ENCODE measurements at regions not wholly inside any gene's neighbourhood (a gene's known extent, or its start where the extent isn't known, plus 50 kb on each side); places are given as distances from the start of the nearest gene placed in this dataset.

- Histone ChIP-seq H4K20me1 (no peaks in the 10 kb centered on the region), H3K27ac (no peak overlapping the region), H3K4me2 (no peak overlapping the region), H3K4me1 (no peaks in the 10 kb centered on the region), H3K9me3 (replicated peaks in 1 of 11) (no peaks in the 10 kb centered on the region), H3K36me3 (no peaks in the 10 kb centered on the region), H3K9ac (no peak overlapping the region), H3K27me3 (no peaks in the 10 kb centered on the region), H3K4me3 (no peak overlapping the region)
- no peak for TF ChIP-seq Cebpa-rat (IDR thresholded peaks at IDR 0.05)
Observed at GRCh38 chr5:13640270-13640669, 304.2 kb downstream of the DNAH5 start.

- Histone ChIP-seq H3K27ac (no peak overlapping the region), H3K36me3 (no peaks in the 10 kb centered on the region)
Observed at GRCh38 chr5:13632676-13633075, 311.8 kb downstream of the DNAH5 start.

GRCh38 chr5:13629218-13629617 lies 315.3 kb downstream of the DNAH5 start:
- Histone ChIP-seq H3K4me1 (no peaks in the 10 kb centered on the region), H3K27ac (no peak overlapping the region), H3K27me3 (no peaks in the 10 kb centered on the region), H3K36me3 (no peaks in the 10 kb centered on the region), H3K9me3 (replicated peaks in 1 of 11) (no peaks in the 10 kb centered on the region), H3K4me2 (no peak overlapping the region), H3K4me3 (no peak overlapping the region), H4K20me1 (no peaks in the 10 kb centered on the region), H3K9ac (no peak overlapping the region)
- TF ChIP-seq Cebpa-rat (IDR thresholded peaks at IDR 0.05), result no peak

More at GRCh38 chr5:13632676-13633075, 311.8 kb downstream of the DNAH5 start:
- H3K4me2 ChIP-seq, result no peak overlapping the region
- no peaks in the 10 kb centered on the region for H3K27me3 ChIP-seq
- H3K4me1 ChIP-seq, result no peaks in the 10 kb centered on the region
- no peak overlapping the region for H3K9ac ChIP-seq
- TF ChIP-seq Cebpa-rat (IDR thresholded peaks at IDR 0.05), result no peak
- H3K4me3 ChIP-seq, result no peak overlapping the region
- H3K9me3 ChIP-seq (replicated peaks in 1 of 11), result no peaks in the 10 kb centered on the region
- no peaks in the 10 kb centered on the region for H4K20me1 ChIP-seq

- no peak overlapping the region for H3K27ac ChIP-seq
- no peaks in the 10 kb centered on the region for H4K20me1 ChIP-seq
- H3K4me1 ChIP-seq, result no peaks in the 10 kb centered on the region
- H3K27me3 ChIP-seq, result no peaks in the 10 kb centered on the region
- H3K9me3 ChIP-seq (replicated peaks in 1 of 11), result no peaks in the 10 kb centered on the region
- no peak overlapping the region for H3K9ac ChIP-seq
- TF ChIP-seq Cebpa-rat (IDR thresholded peaks at IDR 0.05), result no peak
- no peak overlapping the region for H3K4me2 ChIP-seq
- H3K4me3 ChIP-seq, result no peak overlapping the region
- no peaks in the 10 kb centered on the region for H3K36me3 ChIP-seq
Observed at GRCh38 chr5:13627673-13628454, 316.6 kb downstream of the DNAH5 start.

GRCh38 chr5:13625616-13626198 lies 318.8 kb downstream of the DNAH5 start:
- TF ChIP-seq Cebpa-rat (IDR thresholded peaks at IDR 0.05), result no peak
- H3K4me1 ChIP-seq, result no peaks in the 10 kb centered on the region
- H3K4me2 ChIP-seq, result no peak overlapping the region
- H3K4me3 ChIP-seq, result no peak overlapping the region
- no peak overlapping the region for H3K9ac ChIP-seq
- H3K36me3 ChIP-seq, result no peaks in the 10 kb centered on the region
- H3K27me3 ChIP-seq, result no peaks in the 10 kb centered on the region
- H4K20me1 ChIP-seq, result no peaks in the 10 kb centered on the region
- no peaks in the 10 kb centered on the region for H3K9me3 ChIP-seq (replicated peaks in 1 of 11)
- H3K27ac ChIP-seq, result no peak overlapping the region

- H4K20me1 ChIP-seq, result no peaks in the 10 kb centered on the region
Observed at GRCh38 chr5:13624283-13625074, 320.0 kb downstream of the DNAH5 start.

GRCh38 chr5:13613621-13614020 lies 330.9 kb downstream of the DNAH5 start:
- peaks cover 0 to 18% (median 3%) of the 10 kb centered on the region in 11 experiments; a peak in 4 of 22 replicates for H3K9me3 ChIP-seq (replicated peaks in 1 of 11)
- H3K4me1 ChIP-seq, result no peaks in the 10 kb centered on the region
- H3K4me3 ChIP-seq, result no peak overlapping the region
- H3K27me3 ChIP-seq, result no peaks in the 10 kb centered on the region
- TF ChIP-seq Cebpa-rat (IDR thresholded peaks at IDR 0.05), result no peak
- no peak overlapping the region for H3K9ac ChIP-seq
- H3K27ac ChIP-seq, result no peak overlapping the region
- no peak overlapping the region for H3K4me2 ChIP-seq
- H3K36me3 ChIP-seq, result no peaks in the 10 kb centered on the region
- no peaks in the 10 kb centered on the region for H4K20me1 ChIP-seq

More at GRCh38 chr5:13624283-13625074, 320.0 kb downstream of the DNAH5 start:
- TF ChIP-seq Cebpa-rat (IDR thresholded peaks at IDR 0.05), result no peak
- Histone ChIP-seq H3K4me1 (no peaks in the 10 kb centered on the region), H3K4me3 (no peak overlapping the region), H3K27ac (no peak overlapping the region), H3K36me3 (no peaks in the 10 kb centered on the region), H3K9ac (no peak overlapping the region), H3K9me3 (replicated peaks in 1 of 11) (no peaks in the 10 kb centered on the region), H3K4me2 (no peak overlapping the region), H3K27me3 (no peaks in the 10 kb centered on the region)

GRCh38 chr5:13611604-13612003 lies 332.9 kb downstream of the DNAH5 start:
- Histone ChIP-seq H3K27ac (no peak overlapping the region), H3K9ac (no peak overlapping the region), H3K9me3 (replicated peaks in 1 of 11) (peaks cover 0 to 10% (median under 1%) of the 10 kb centered on the region in 11 experiments; a peak in 3 of 22 replicates), H3K4me2 (no peak overlapping the region), H3K27me3 (no peaks in the 10 kb centered on the region), H3K4me3 (no peak overlapping the region), H3K36me3 (no peaks in the 10 kb centered on the region), H4K20me1 (no peaks in the 10 kb centered on the region), H3K4me1 (no peaks in the 10 kb centered on the region)
- TF ChIP-seq Cebpa-rat (IDR thresholded peaks at IDR 0.05), result no peak

GRCh38 chr5:13609504-13609903 lies 335.0 kb downstream of the DNAH5 start:
- Histone ChIP-seq H3K4me2 (no peak overlapping the region), H3K4me3 (no peak overlapping the region), H3K4me1 (no peaks in the 10 kb centered on the region), H3K9ac (no peak overlapping the region), H3K27me3 (no peaks in the 10 kb centered on the region), H4K20me1 (no peaks in the 10 kb centered on the region), H3K9me3 (replicated peaks in 1 of 11) (no peaks in the 10 kb centered on the region), H3K27ac (no peak overlapping the region), H3K36me3 (no peaks in the 10 kb centered on the region)
- no peak for TF ChIP-seq Cebpa-rat (IDR thresholded peaks at IDR 0.05)
